RPMI7951 (cell line): ENCODE measurements at regions not wholly inside any gene's neighbourhood (a gene's known extent, or its start where the extent isn't known, plus 50 kb on each side); places are given as distances from the start of the nearest gene placed in this dataset.
"Not testable (repeated sequence)": the region's sequence is repeated elsewhere in the genome, so short reads cannot be mapped to it uniquely, and the experiment has no call there.

Experiments
- DNase-seq: peaks from one replicate; pipeline ENCODE4 v3.0.0-alpha.2; 2012; ENCODE audit warnings: low read depth

GRCh38 chr5:130479045-130479804 lies 575.0 kb downstream of the CHSY3 start:
- no peak for DNase-seq

- DNase-seq = no peak
Measured at GRCh38 chr5:130476325-130476724, 572.1 kb downstream of the CHSY3 start.

- peak; percentile 1 for DNase-seq
Measured at GRCh38 chr5:130462516-130462915, 558.3 kb downstream of the CHSY3 start.

DNA sequence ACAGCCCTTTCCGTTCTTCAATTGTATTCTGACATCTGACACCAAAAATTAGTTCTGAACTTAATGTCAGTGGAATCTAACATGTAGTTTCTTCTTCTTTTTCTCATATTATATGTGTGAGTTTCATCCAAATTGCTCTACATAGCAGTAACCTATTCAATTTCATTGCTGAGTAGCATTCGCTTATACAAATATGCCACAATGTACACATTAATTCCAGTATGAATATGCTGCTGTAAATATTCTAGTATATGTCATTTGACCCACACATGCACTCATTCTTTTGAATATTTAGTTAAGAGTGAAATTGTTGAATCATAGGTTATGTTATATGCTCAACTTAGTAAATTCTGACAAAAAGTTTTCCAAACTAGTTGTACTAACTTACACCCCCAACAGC lies 550.9 kb downstream of the CHSY3 start:
- no peak for DNase-seq

GRCh38 chr5:130452744-130453143 lies 548.5 kb downstream of the CHSY3 start:
- no peak for DNase-seq

DNA sequence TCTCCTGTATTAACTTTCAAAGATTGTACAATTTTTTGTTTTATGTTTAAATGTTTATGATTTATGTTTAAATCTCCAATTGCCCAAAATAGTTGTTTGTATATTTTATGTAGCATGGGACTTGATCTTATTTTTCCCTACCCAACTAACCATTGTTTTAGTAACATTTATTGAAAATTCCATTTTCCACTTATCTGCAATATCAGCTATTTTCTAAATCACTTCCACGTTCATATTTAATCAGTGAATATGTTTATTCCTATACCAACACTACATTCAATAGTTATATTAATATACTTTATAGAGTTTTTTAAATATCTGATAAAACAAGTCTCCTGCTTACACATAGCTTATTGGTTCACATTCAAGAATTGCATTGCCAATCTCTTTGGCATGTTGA lies 532.2 kb downstream of the CHSY3 start:
- DNase-seq = no peak

DNA sequence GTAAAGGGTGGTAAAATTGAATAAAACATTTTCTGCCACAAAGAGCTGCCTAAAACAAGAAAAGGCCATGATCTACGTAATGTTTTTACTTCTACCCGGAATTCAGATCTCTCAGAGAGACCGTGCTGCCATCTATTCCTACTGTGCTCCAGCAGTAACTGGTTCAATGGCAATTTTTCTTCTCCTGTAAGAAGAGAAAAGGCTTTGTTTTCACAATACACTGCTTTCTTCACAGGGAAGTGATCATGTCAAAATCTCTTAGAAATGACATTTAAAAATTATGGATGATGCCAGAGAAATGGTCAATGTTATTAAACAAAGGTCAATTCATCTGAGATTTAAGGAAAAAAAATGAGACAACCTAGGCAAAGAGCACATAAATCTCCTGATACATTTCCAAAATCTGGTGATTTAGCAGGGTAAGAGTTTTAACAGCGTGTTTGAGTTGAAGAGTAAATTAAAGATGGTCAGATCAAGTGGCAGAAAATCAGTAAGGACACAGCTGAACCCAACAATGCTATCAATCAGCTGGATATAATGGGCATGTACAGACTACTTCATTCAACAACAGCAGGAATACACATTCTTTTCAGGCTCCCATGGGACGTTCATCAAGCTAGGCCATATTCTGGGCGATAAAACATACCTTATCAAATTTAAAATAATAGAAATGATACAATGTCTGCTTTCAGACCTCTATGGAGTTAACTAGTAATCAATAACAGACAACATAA lies 523.1 kb downstream of the CHSY3 start:
- DNase-seq = no peak

GRCh38 chr5:130425424-130425823 lies 521.2 kb downstream of the CHSY3 start:
- DNase-seq = no peak

DNA sequence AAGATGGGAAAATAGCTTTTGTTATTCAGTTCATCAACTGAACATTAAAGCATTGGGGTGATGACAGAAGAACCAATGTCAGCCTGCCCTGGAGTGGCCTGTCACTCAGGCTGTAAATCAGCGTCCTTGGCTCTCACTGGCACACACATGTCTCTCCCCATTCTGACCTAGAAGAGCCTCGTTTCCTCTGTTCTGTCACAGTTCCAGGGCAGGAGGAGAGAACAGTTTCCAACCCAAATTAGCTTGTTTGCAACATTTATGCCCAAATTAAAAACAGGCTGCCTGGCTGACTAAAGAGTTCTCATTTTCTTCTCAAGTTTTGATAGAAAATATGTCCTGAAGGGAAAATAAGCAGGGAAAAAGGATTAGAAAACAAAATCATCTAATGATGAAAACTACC lies 520.1 kb downstream of the CHSY3 start:
- DNase-seq = no peak

DNA sequence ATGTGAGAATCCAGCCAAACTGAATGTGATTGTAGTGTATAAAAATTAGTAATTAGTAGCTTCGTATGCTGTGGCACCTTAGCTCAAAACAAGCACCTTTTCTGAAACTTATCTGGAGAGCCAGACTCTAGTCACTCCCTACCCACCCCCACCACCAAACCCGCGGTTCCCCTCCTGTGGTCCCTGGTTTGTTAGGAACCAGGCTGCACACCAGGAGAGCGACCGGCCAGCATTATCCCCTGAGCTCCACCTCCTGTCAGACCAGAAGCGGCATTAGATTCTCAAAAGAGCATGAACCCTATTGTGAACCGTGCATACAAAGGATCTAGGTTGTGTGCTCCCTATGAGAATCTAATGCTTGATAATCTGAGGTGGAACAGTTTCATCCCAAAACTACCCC lies 498.6 kb downstream of the CHSY3 start:
- no peak for DNase-seq

GRCh38 chr5:130400091-130400490 lies 495.8 kb downstream of the CHSY3 start:
- peak; percentile 14 for DNase-seq

DNA sequence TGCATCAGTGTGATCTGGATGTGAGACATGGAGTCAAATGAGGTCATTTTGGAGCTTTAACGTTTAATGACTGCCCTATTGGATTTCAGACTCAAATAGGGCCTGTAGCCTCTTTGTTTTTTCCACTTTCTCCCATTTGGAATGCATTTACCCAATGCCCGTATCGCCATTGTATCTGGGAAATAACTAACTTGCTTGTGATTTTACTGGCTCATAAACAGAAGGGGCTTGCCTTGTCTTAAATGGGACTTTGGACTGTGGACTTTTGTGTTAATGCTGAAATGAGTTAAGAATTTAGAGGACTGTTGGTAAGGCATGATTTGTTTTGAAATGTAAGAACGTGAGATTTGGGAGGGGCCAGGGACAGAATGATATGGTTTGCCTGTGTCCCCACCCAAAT lies 494.6 kb downstream of the CHSY3 start:
- DNase-seq = no peak

DNA sequence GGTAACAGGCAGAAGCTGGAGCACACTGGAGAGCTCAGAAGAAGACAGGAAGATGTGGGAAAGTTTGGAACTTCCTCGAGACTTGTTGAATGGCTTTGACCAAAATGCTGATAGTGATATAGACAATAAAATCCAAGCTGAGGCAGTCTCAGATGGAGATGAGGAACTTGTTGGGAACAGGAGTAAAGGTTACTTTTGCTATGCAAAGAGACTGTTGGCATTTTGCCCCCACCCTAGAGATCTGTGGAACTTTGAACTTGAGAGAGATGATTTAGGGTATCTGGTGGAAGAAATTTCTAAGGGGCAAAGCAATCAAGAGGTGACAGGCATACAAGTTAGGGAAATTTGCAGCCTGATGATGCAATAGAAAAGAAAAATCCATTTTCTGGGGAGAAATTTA lies 493.5 kb downstream of the CHSY3 start:
- not testable (repeated sequence) for DNase-seq

DNA sequence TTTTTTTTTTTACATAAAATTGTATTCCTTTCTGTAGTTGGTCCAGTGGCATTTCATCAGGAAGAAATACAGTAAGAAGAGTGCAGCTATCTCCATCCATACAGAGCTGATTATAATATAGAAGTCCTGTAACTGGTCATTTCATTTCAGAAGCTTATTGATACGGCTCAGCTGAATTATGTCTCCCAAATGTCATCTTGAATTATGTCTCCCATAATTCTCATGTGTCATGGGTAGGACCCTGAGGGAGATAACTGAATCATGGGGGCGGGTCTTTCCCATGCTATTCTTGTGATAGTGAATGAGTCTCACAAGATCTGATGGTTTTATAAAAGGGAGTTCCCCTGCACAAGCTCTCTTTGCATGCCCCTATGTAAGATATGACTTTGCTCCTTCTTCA lies 492.9 kb downstream of the CHSY3 start:
- no peak for DNase-seq

DNA sequence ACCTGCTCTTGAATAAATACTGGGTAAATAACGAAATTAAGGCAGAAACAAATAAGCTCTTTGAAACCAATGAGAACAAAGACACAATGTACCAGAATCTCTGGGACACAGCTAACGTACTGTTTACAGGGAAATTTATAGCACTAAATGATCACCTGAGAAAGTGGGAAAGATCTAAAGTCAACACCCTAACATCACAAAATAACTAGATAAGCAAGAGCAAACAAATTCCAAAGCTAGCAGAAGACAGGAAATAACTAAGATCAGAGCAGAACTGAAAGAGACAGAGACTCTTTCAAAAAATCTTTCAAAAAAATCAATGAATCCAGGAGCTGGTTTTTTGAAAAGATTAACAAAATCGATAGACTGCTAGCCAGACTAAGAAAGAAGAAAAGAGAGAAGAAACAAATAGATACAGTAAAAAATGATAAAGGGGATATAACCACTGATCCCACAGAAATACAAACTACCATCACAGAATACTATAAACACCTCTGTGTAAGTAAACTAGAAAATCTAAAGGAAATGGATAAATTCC lies 487.5 kb downstream of the CHSY3 start:
- not testable (repeated sequence) for DNase-seq

DNA sequence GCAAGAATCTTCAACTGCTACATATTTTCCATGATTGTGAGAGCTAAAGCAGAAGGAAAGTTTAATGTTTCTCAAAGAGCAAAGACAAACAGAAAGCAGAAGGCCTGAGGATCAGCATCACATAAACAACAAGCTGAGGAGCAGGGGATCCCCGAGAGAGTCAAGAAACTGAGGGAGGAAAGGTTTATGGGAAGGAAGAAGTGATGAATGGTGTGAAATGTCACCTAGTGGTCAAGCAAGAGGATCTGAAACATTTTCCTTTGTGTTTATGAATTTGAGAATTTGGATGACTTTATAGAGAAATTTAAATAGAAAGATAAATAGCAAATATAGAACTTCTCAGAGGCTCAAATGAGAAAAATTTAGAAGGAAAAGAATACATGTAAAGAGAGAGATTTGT lies 481.9 kb downstream of the CHSY3 start:
- DNase-seq = no peak

DNA sequence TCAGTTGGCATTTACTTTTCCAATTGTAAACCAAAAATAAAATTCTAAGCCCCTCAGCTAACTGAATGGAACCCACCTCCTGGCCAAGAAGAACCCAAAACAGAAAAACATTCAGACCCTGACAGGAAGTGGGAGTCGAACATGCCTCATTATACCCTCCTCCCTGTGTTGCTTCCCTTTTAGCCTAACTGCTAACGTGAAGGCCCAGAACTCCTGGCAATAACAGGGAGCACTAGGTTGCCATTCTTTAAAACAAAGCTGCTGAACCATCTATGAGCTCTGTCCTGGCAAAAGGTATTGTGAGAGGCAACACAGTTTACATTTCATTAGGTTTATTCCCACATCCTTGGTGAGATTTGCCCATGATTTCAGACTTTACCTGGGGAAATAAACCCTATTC lies 481.4 kb downstream of the CHSY3 start:
- no peak for DNase-seq

- DNase-seq = no peak
Measured at GRCh38 chr5:130365956-130366355, 461.7 kb downstream of the CHSY3 start.

DNA sequence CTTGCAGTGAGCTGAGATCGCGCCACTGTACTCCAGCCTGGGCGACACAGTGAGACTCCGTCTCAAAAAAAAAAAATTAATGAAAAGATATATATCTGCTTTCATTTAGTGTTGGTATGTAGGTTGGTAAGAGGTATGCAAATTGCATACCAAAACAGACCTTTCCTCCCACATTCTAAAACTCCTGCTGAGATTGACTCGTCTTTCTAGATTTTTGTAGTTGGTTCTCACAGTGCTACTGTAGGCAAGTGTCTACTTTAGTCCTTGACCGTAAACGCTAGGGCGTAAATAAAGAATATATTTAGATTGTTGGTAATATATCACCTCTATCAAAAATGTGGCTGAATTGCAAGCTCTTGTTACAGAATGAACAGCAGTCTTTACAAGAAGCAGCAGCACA lies 445.9 kb downstream of the CHSY3 start:
- DNase-seq = no peak

DNA sequence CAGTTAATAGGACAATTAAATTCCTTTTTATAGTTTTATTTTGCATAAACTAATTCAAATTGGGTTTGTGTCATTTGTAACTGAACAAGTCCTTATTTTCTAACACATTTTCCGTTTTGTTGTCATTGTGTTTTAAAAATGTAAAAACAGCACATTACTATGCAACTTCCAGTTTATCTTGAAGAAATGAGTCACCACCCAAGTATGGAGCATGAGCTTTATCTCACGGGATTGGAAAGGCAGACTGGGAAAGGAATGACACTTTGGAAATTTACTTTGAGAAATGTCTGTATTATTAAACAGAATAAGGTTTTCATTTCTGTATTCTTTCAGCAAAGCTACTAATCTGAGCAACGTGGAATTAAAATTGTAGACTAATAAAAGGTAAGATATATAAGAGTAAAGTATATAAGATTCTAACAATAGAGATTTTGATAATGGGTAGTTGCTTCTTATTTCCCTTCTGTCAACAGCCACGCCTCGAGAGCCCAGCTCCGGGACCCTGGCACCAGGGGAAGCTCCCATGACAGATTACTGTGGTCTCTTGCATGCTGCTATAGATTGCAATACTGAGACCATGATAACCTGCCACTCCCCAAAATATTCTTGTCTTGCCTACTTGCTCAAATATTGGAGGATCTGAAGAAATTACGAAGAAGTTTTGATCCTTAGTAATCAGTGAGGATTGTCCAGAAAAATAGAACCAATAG lies 433.1 kb downstream of the CHSY3 start:
- DNase-seq = peak; percentile 43

DNA sequence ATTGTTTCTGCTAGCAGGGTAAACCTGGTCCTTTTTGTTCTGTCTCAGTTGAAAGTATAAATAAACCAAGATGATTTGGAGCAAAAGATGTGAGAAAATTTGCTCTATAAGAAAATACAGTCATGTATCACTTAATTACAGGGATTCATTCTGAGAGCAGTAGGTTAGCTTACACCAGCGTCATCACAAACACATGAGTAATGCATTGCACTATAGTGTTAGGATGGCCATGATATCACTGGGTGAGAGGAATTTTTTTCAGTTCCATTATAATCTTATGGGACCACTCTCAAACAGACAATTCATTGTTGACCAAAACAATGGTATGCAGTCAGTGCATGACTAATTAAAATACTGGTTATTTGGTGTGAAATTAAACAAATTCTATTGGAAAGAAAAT lies 430.9 kb downstream of the CHSY3 start:
- peak; percentile 6 for DNase-seq

- DNase-seq = peak; percentile 23
Measured at GRCh38 chr5:130333089-130333488, 428.8 kb downstream of the CHSY3 start.

GRCh38 chr5:130331332-130331731 lies 427.1 kb downstream of the CHSY3 start:
- DNase-seq = no peak
